NCI-H1436 (cell line): ENCODE measurements at regions not wholly inside any gene's neighbourhood (a gene's known extent, or its start where the extent isn't known, plus 50 kb on each side); places are given as distances from the start of the nearest gene placed in this dataset.
"Not testable (repeated sequence)": the region's sequence is repeated elsewhere in the genome, so short reads cannot be mapped to it uniquely, and the experiment has no call there.

Experiments used
- DNase-seq: peaks from one replicate; lab custom pipeline; 2025; lab: John Stamatoyannopoulos, UW

GRCh38 chr11:122604621-122605020 lies 50.9 kb upstream of the UBASH3B start:
- no peak for DNase-seq

- DNase-seq, result no peak
These were observed 54.1 kb upstream of the UBASH3B start for GRCh38 chr11:122601141-122602125.

DNA sequence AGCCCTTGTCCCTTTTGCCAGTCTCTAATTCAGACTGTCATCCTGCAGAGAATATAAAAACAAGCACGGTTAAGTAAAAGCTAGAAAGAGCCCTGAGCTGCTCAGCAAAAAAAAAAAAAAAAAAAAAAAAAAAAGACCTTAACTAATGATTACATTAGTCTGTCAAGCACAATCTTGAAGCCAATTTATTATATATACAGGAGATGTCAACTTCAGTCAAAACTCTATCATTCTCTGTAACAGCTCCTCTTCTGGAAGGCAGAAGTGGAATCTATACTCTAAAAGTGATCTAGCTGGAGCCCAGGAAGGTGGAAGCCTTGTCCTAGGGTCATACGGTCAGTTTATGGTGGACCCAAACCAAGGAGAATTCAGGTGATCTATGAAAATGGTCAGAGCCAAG lies 55.2 kb upstream of the UBASH3B start:
- no peak for DNase-seq

- no peak for DNase-seq
These were observed 56.1 kb upstream of the UBASH3B start for GRCh38 chr11:122599434-122599833.

DNA sequence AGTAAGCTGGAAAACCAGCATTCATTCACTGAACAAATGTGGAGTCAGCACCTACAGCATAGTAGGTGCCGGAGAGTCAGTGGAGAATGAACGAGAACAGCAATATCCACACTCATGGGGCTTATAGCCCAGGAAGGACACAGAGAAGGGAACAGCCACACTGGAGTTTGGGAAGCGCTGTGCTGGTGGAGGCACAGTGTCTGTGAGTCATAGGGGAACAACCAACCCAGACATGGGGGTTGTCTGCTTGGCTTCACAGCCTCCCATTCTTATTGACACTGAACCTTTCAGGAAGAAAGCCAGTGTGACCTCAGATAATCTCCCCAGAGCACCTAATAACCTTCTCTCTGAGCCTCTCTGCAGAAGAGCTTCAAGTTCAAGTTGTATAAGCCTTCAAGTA lies 56.6 kb upstream of the UBASH3B start:
- no peak for DNase-seq

DNA sequence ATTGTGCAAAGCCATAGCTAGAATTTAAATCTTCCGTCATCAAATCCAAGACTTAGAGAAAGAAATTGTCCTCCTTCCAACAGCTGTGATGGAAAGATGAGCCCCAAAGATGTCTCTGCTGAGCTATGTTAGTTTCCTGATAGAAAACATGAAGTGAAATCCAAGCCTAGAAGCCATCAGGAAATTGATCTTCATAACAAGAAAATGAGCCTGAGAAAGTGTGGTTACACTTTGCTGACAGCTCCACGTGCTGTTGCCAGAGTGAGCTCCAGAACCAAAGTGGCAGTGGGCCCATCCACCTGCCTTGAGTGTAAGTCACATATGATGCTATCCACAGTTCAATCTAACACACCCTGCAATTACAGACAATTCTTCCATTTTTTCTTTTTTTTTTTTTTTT lies 58.0 kb upstream of the UBASH3B start:
- no peak for DNase-seq

- DNase-seq, result no peak
These were observed 60.4 kb upstream of the UBASH3B start for GRCh38 chr11:122594986-122595645.

DNA sequence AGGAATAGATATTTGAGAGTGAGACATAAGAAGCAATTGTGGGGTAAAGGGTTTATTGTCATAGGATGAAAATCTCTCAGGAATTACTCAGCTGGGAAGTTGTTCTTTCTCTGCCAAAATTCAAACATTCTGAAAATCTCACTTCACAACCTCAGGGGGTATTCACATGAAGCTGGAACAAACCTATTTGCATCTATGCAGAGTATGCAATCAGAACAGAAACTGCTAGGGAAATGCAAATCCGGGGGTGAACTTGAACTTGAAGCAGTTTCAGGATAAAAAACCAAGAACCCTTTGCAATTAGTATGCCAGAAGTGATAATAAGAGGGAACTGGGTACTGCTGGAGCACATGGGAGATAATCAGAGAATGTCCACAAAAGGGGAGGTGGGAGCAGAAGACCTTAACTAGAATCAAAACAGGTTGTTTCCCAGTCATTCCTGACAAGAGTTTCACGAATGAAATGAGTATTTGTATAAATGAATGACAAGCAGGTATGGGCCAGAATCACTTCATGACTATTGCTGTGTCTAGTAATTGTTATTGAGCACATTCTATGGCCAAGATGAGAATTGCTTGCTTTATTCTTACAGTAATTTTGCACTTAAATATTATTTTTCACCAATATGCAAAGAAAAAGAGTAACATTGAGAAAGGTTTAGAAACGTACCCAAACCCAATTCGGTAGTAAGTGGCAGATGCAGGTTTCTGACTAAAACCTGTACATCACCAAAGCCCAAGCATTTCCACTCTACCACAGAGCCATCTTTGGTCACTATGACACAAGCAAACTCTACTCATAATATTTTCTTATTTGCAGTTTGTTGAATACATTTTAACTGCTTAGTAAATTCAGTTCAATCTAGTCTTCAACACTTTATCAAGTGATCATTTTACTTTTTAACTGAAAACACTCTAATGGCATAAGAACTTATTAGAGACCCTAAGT lies 61.8 kb upstream of the UBASH3B start:
- DNase-seq, result no peak

DNA sequence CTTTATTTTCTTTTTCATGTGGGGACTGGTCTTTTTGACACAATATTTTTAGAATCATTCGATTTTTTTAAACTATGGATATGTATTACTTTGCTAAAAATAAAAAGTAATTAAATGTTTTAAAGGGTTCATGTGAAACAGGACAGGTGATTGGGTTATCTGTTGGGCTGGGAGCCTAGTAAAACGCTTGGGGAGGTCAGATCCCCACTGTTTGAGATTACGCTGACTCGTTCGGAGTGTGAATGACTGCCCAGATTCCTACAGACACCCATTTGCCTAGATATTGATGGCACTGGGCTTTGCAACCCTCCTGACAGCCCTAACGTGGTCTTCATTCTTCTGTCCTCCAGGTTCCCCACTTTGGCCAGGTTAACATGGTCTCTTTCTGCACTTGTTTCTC lies 62.9 kb upstream of the UBASH3B start:
- DNase-seq, result no peak

DNA sequence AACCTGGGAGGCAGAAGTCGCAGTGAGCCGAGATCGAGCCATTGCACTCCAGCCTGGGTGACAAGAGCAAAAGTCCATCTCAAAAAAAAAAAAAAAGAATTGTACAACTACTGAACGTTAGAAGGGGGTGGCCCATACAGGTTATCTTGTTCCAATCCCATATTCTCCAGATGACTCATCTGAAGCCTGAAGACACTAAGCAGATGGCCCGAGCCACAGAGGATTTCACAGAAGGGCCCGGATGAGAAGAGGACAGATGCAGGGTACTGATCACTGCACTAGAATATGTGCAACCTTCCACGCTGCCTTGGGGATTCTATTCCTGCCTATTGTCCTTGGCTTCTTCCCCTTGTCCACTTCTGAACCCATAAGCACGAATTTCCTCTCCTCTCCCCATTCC lies 70.9 kb upstream of the UBASH3B start:
- DNase-seq, result no peak

DNA sequence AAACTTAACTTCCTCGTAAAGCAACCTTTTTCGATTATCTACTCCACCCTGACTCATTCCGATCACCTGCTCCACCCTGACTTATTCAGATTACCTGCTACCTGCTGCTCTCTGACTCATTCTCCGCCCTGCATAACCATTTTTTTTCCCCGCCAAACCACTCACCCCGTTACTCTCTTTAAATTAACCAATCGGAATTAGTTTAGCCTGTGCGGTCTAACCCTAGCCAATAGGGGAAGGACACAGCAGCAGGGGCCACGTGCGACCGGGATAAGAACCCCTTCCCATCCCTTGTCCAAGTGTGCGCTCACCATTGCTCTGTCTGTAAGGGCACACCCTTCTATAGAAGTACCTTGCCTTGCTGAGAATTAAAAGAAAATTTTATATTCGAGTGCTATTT lies 75.5 kb upstream of the UBASH3B start:
- DNase-seq, result not testable (repeated sequence)

GRCh38 chr11:122578171-122578825 lies 77.2 kb upstream of the UBASH3B start:
- no peak for DNase-seq

- DNase-seq, result no peak
These were observed 82.9 kb upstream of the UBASH3B start for GRCh38 chr11:122572592-122572991.

GRCh38 chr11:122563761-122564160 lies 91.8 kb upstream of the UBASH3B start:
- no peak for DNase-seq

DNA sequence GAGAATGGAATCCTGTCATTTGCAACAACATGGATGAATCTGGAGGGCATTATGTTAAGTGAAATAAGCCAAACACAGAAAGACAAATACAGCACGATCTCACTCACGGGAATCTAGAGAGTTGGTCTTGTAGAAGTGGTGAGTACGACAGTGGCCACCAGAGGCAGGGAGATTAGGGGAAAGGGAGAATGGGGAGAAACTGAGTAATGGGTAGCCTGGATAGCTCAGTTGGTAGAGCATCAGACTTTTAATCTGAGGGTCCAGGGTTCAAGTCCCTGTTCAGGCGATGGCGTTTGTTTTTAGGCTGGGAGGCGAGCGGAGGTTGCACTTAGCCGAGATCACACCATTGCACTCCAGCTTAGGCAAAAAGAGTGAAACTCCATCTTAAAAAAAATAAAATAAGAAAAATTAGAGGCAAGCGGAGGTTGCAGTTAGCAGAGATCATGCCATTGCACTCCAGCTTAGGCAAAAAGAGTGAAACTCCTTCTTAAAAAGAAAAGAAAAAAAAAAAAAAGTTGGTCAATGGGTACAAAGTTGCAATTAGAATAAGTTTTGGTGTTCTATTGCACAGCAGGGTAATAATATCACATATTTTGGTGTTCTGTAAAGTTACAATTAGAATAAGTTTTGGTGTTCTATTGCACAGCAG lies 95.7 kb upstream of the UBASH3B start:
- DNase-seq, result no peak

GRCh38 chr11:122559218-122559617 lies 96.3 kb upstream of the UBASH3B start:
- DNase-seq, result not testable (repeated sequence)

GRCh38 chr11:122557163-122557562 lies 98.4 kb upstream of the UBASH3B start:
- DNase-seq, result not testable (repeated sequence)

DNA sequence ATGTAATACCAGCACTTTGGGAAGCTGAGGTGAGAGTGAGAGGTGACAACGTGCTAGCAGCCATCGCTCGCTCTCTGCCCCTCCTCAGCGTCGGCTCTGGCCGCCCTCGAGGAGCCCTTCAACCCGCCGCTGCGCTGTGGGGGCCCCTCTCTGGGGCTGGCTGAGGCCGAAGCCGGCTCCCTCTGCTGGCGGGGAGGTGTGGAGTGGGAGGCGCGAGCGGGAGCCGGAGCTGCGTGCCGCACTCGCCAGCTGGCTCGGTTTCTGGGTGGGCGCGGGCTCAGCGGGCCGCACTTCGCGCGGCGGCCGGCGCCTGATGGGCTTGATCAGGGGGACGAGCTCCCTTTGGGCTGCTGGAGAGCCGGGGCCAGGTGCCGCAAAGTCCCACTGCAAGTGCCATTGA lies 98.9 kb upstream of the UBASH3B start:
- no peak for DNase-seq

- no peak for DNase-seq
These were observed 117.5 kb upstream of the UBASH3B start for GRCh38 chr11:122538060-122538459.

- DNase-seq, result no peak
These were observed 130.6 kb upstream of the UBASH3B start for GRCh38 chr11:122524898-122525297.
